ENCODE measurements at regions not wholly inside any gene's neighbourhood (a gene's known extent, or its start where the extent isn't known, plus 50 kb on each side); places are given as distances from the start of the nearest gene placed in this dataset.
"Not testable (repeated sequence)": the region's sequence is repeated elsewhere in the genome, so short reads cannot be mapped to it uniquely, and the experiment has no call there.

GRCh38 chr12:96085475-96085874 is 50.1 kb upstream of the LTA4H start:
- Histone ChIP-seq H3K4me3 (no peak overlapping the region), H3K36me3 (replicated peaks in 1 of 2) (no peaks in the 10 kb centered on the region), H3K4me1 (replicated peaks in 1 of 2) (no peaks in the 10 kb centered on the region), H3K9me3 (replicated peaks in 1 of 3) (no peaks in the 10 kb centered on the region), H3K27me3 (no peaks in the 10 kb centered on the region), H3K27ac (no peak overlapping the region)
- DNase-seq = no peak
- 83 to 100% (median 93%) methylated on average over 1 of the region's 1 CpG for WGBS, 4 donors
- intact Hi-C loops (cut with DNase I) = no loop called here
- no peak for TF ChIP-seq CTCF (IDR thresholded peaks at IDR 0.05)
- no peak for TF ChIP-seq POLR2A (IDR thresholded peaks at IDR 0.05)

- H3K4me3 ChIP-seq; intact Hi-C loops (cut with DNase I): not testable (repeated sequence)
Observed at GRCh38 chr12:96086190-96086589, 50.8 kb upstream of the LTA4H start.

GRCh38 chr12:96091833-96092232 is 56.4 kb upstream of the LTA4H start:
- 80 to 97% (median 85%) methylated on average over 1 of the region's 1 CpG for WGBS, 4 donors
- no peak for DNase-seq
- H3K4me3 ChIP-seq = no peak overlapping the region
- TF ChIP-seq CTCF (IDR thresholded peaks at IDR 0.05) (no peak), POLR2A (IDR thresholded peaks at IDR 0.05) (no peak)
- H3K4me1 ChIP-seq (replicated peaks in 1 of 2) = no peaks in the 10 kb centered on the region
- intact Hi-C loops (cut with DNase I) = no loop called here
- H3K36me3 ChIP-seq (replicated peaks in 1 of 2) = no peaks in the 10 kb centered on the region
- no peak overlapping the region for H3K27ac ChIP-seq
- no peaks in the 10 kb centered on the region for H3K27me3 ChIP-seq
- no peaks in the 10 kb centered on the region for H3K9me3 ChIP-seq (replicated peaks in 1 of 3)

More at GRCh38 chr12:96086190-96086589, 50.8 kb upstream of the LTA4H start:
- H3K27ac ChIP-seq; H3K36me3 ChIP-seq (replicated peaks in 1 of 2); H3K9me3 ChIP-seq (replicated peaks in 1 of 3); H3K4me1 ChIP-seq (replicated peaks in 1 of 2); DNase-seq; H3K27me3 ChIP-seq: not testable (repeated sequence)

GRCh38 chr12:96093543-96094196 is 58.3 kb upstream of the LTA4H start:
- Histone ChIP-seq H3K27ac (no peak overlapping the region), H3K9me3 (replicated peaks in 1 of 3) (no peaks in the 10 kb centered on the region), H3K4me1 (replicated peaks in 1 of 2) (no peaks in the 10 kb centered on the region), H3K36me3 (replicated peaks in 1 of 2) (no peaks in the 10 kb centered on the region), H3K27me3 (no peaks in the 10 kb centered on the region), H3K4me3 (no peak overlapping the region)
- WGBS, 4 donors = 65 to 77% (median 73%) methylated on average over 6 of the region's 6 CpGs
- intact Hi-C loops (cut with DNase I) = no loop called here
- no peak for DNase-seq
- no peak for TF ChIP-seq POLR2A (IDR thresholded peaks at IDR 0.05)
- TF ChIP-seq CTCF (IDR thresholded peaks at IDR 0.05) = no peak

- 32 to 42% (median 40%) methylated on average over 4 of the region's 4 CpGs for WGBS, 4 donors
- Histone ChIP-seq H3K36me3 (replicated peaks in 1 of 2) (no peaks in the 10 kb centered on the region), H3K4me3 (no peak overlapping the region), H3K9me3 (replicated peaks in 1 of 3) (no peaks in the 10 kb centered on the region), H3K4me1 (replicated peaks in 1 of 2) (no peaks in the 10 kb centered on the region), H3K27ac (no peak overlapping the region), H3K27me3 (no peaks in the 10 kb centered on the region)
- TF ChIP-seq CTCF (IDR thresholded peaks at IDR 0.05) (no peak), POLR2A (IDR thresholded peaks at IDR 0.05) (no peak)
- no peak for DNase-seq
- intact Hi-C loops (cut with DNase I) = no loop called here
Observed at GRCh38 chr12:96094201-96094600, 58.8 kb upstream of the LTA4H start.

Measured in adrenal gland (tissue), 9 donors.